Activated naive CD4-positive, alpha-beta T cell treated with Interleukin-2 at 50 U/mL for 16 hours (primary cell): ENCODE measurements at regions not wholly inside any gene's neighbourhood (a gene's known extent, or its start where the extent isn't known, plus 50 kb on each side); places are given as distances from the start of the nearest gene placed in this dataset.

Experiments
- DNase-seq: peaks from one replicate; pipeline ENCODE4 v3.0.0-alpha.2; 2020

- no peak for DNase-seq
These were observed 92.0 kb upstream of the SNTG2 start for GRCh38 chr2:858646-859045.

- no peak for DNase-seq
These were observed 92.7 kb upstream of the SNTG2 start for GRCh38 chr2:857937-858336.

GRCh38 chr2:857081-857480, 93.6 kb upstream of the SNTG2 start:
- DNase-seq, result no peak

- no peak for DNase-seq
These were observed 94.2 kb upstream of the SNTG2 start for GRCh38 chr2:856456-856855.

GRCh38 chr2:856041-856440, 94.6 kb upstream of the SNTG2 start:
- DNase-seq, result no peak

GRCh38 chr2:855177-855576, 95.5 kb upstream of the SNTG2 start:
- no peak for DNase-seq

- no peak for DNase-seq
These were observed 96.2 kb upstream of the SNTG2 start for GRCh38 chr2:854460-854859.

- DNase-seq, result no peak
These were observed 97.3 kb upstream of the SNTG2 start for GRCh38 chr2:853203-853870.

- DNase-seq, result no peak
These were observed 98.5 kb upstream of the SNTG2 start for GRCh38 chr2:852168-852567.

- no peak for DNase-seq
These were observed 99.0 kb upstream of the SNTG2 start for GRCh38 chr2:851680-852079.

- DNase-seq, result no peak
These were observed 99.6 kb upstream of the SNTG2 start for GRCh38 chr2:851078-851477.

GRCh38 chr2:850429-850828, 100.2 kb upstream of the SNTG2 start:
- no peak for DNase-seq

GRCh38 chr2:848099-848498, 102.5 kb upstream of the SNTG2 start:
- no peak for DNase-seq

- no peak for DNase-seq
These were observed 103.0 kb upstream of the SNTG2 start for GRCh38 chr2:847669-848068.

- DNase-seq, result no peak
These were observed 105.9 kb upstream of the SNTG2 start for GRCh38 chr2:844715-845114.

GRCh38 chr2:842151-842803, 108.4 kb upstream of the SNTG2 start:
- DNase-seq, result no peak

GRCh38 chr2:841036-841435, 109.6 kb upstream of the SNTG2 start:
- no peak for DNase-seq

GRCh38 chr2:834233-834632, 116.4 kb upstream of the SNTG2 start:
- DNase-seq, result no peak

- no peak for DNase-seq
These were observed 117.5 kb upstream of the SNTG2 start for GRCh38 chr2:833180-833579.

- no peak for DNase-seq
These were observed 118.0 kb upstream of the SNTG2 start for GRCh38 chr2:832635-833034.

GRCh38 chr2:831622-832021, 119.0 kb upstream of the SNTG2 start:
- no peak for DNase-seq

- DNase-seq, result no peak
These were observed 119.5 kb upstream of the SNTG2 start for GRCh38 chr2:831225-831536.

- no peak for DNase-seq
These were observed 120.0 kb upstream of the SNTG2 start for GRCh38 chr2:830419-831224.

- DNase-seq, result no peak
These were observed 121.6 kb upstream of the SNTG2 start for GRCh38 chr2:829047-829446.
